A673 (cell line): ENCODE measurements at regions not wholly inside any gene's neighbourhood (a gene's known extent, or its start where the extent isn't known, plus 50 kb on each side); places are given as distances from the start of the nearest gene placed in this dataset.

Experiments
- EZH2 ChIP-seq: fragments of 200-600 bp; sonication (generic); IDR thresholded peaks from 2 replicates; pipeline ENCODE4 v1.6.1; 2017; ENCODE audit warnings: borderline replicate concordance, low read depth, mild to moderate bottlenecking, mixed read lengths, antibody characterized with exemption, low read length; ENCODE audit not compliant: poor library complexity, severe bottlenecking
- TF ChIP-seq, protein P1 (sequence below): fragments of 300-800, 200-600 bp; sonication (generic); conservative IDR thresholded peaks from 2 replicates; pipeline ENCODE4 v1.5.1; 2017; ENCODE audit warnings: low read depth, mild to moderate bottlenecking, antibody characterized with exemption, low read length, moderate library complexity, mixed read lengths

DNA sequence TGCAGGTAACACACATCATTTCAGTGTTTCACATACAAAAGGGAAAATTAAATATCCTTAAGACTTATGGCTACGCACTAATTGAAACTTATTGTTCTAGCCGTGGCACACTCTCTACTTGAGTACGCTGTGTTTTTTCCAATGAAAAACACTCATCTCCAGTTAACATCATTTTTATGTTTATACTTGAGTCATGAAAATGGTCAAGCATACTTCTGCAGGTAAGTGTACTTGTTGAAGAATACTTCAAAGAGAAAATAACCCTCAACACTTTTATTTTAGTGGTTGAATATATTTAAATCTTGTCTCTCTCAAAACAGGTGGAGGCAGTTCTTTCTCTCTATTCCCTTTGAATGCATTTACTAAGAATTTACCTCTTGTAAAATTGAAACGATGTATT is 538.7 kb upstream of the PCDH7 start:
- TF ChIP-seq, protein P1, sequence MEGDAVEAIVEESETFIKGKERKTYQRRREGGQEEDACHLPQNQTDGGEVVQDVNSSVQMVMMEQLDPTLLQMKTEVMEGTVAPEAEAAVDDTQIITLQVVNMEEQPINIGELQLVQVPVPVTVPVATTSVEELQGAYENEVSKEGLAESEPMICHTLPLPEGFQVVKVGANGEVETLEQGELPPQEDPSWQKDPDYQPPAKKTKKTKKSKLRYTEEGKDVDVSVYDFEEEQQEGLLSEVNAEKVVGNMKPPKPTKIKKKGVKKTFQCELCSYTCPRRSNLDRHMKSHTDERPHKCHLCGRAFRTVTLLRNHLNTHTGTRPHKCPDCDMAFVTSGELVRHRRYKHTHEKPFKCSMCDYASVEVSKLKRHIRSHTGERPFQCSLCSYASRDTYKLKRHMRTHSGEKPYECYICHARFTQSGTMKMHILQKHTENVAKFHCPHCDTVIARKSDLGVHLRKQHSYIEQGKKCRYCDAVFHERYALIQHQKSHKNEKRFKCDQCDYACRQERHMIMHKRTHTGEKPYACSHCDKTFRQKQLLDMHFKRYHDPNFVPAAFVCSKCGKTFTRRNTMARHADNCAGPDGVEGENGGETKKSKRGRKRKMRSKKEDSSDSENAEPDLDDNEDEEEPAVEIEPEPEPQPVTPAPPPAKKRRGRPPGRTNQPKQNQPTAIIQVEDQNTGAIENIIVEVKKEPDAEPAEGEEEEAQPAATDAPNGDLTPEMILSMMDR, result no peak
- no peak for TF ChIP-seq EZH2
